Astrocyte (in vitro differentiated cells and primary cell): ENCODE measurements at regions not wholly inside any gene's neighbourhood (a gene's known extent, or its start where the extent isn't known, plus 50 kb on each side); places are given as distances from the start of the nearest gene placed in this dataset.
A peak's percentile ranks its signal among the peaks of the same experiment; 100 is the strongest.

Source experiments
- DNase-seq: peaks from one replicate; pipeline ENCODE4 v3.0.0-alpha.2; 2010; ENCODE audit warnings: low read depth
- FAIRE-seq: peaks from 2 replicates; lab custom pipeline; 2011; peaks lifted over from hg19 to GRCh38; lab: Jason Lieb, UNC
- H2AFZ ChIP-seq: 2 replicates; pipeline ENCODE4 v1.6.0; 2012; ENCODE audit warnings: low read depth, low read length, inconsistent platforms
- H3K27ac ChIP-seq: 2 replicates; pipeline ENCODE4 v1.5.1; 2011; ENCODE audit warnings: low read depth, low read length, inconsistent platforms
- H3K27me3 ChIP-seq: 2 replicates; pipeline ENCODE4 v1.6.0; 2011; ENCODE audit warnings: low read length, inconsistent platforms; ENCODE audit not compliant: insufficient read depth
- H3K36me3 ChIP-seq: 2 replicates; pipeline ENCODE4 v1.5.1; 2011; ENCODE audit warnings: low read length, inconsistent platforms; ENCODE audit not compliant: insufficient read depth
- H3K4me1 ChIP-seq: 2 replicates; pipeline ENCODE4 v1.5.1; 2011; ENCODE audit warnings: low read length, inconsistent platforms; ENCODE audit not compliant: insufficient read depth
- H3K4me2 ChIP-seq: 2 replicates; pipeline ENCODE4 v1.6.0; 2012; ENCODE audit warnings: low read length, inconsistent platforms
- H3K4me3 ChIP-seq: 2 replicates; pipeline ENCODE4 v1.5.1; 2011; ENCODE audit warnings: low read depth, mild to moderate bottlenecking, low read length, inconsistent platforms; ENCODE audit not compliant: insufficient read depth
- H3K79me2 ChIP-seq: 2 replicates; pipeline ENCODE4 v1.6.0; 2012; ENCODE audit warnings: mild to moderate bottlenecking, low read length, inconsistent platforms; ENCODE audit not compliant: insufficient read depth
- H3K9ac ChIP-seq: 2 replicates; pipeline ENCODE4 v1.6.0; 2012; ENCODE audit warnings: mild to moderate bottlenecking, low read length, inconsistent platforms
- H3K9me3 ChIP-seq: 2 replicates; pipeline ENCODE4 v1.5.1; 2012; ENCODE audit warnings: low read depth, mild to moderate bottlenecking, low read length, inconsistent platforms; ENCODE audit not compliant: insufficient read depth
- H4K20me1 ChIP-seq: 2 replicates; pipeline ENCODE4 v1.6.0; 2012; ENCODE audit warnings: low read length, inconsistent platforms; ENCODE audit not compliant: insufficient read depth
- H3K27ac Mint-ChIP-seq: one replicate; pipeline ENCODE4 v1.8.0; 2021; ENCODE audit warnings: mild to moderate bottlenecking, mixed read lengths; ENCODE audit not compliant: unreplicated experiment
- H3K27me3 Mint-ChIP-seq: one replicate; pipeline ENCODE4 v1.8.0; 2021; ENCODE audit warnings: low read depth, mixed read lengths; ENCODE audit not compliant: unreplicated experiment
- H3K36me3 Mint-ChIP-seq: one replicate; pipeline ENCODE4 v1.8.0; 2021; ENCODE audit warnings: low read depth, mixed read lengths; ENCODE audit not compliant: unreplicated experiment
- H3K4me1 Mint-ChIP-seq: one replicate; pipeline ENCODE4 v1.8.0; 2021; ENCODE audit warnings: low read depth, mixed read lengths; ENCODE audit not compliant: unreplicated experiment
- H3K4me3 Mint-ChIP-seq: one replicate; pipeline ENCODE4 v1.8.0; 2021; ENCODE audit warnings: mild to moderate bottlenecking, moderate library complexity, mixed read lengths; ENCODE audit not compliant: unreplicated experiment
- H3K9me3 Mint-ChIP-seq: one replicate; pipeline ENCODE4 v1.8.0; 2021; ENCODE audit warnings: mild to moderate bottlenecking, mixed read lengths; ENCODE audit not compliant: unreplicated experiment
- CTCF ChIP-seq: IDR thresholded peaks from 2 replicates; pipeline ENCODE4 v1.5.1; 2011; ENCODE audit warnings: low read depth, mild to moderate bottlenecking, inconsistent platforms, low read length, moderate library complexity; ENCODE audit not compliant: insufficient read depth
- EZH2 ChIP-seq: IDR thresholded peaks from 2 replicates; pipeline ENCODE4 v1.6.1; 2012; ENCODE audit warnings: mild to moderate bottlenecking, low read length, inconsistent platforms; ENCODE audit not compliant: insufficient read depth

- no peak overlapping the region for H3K27ac ChIP-seq
- no peaks in the 10 kb centered on the region for H3K9me3 ChIP-seq
- Mint-ChIP-seq H3K4me3 (no peak overlapping the region), H3K4me1 (peaks cover 11% of the 10 kb centered on the region), H3K27ac (no peak overlapping the region), H3K36me3 (no peaks in the 10 kb centered on the region), H3K27me3 (no peaks in the 10 kb centered on the region), H3K9me3 (no peaks in the 10 kb centered on the region)
- no peak for FAIRE-seq
- no peak overlapping the region for H2AFZ ChIP-seq
- no peaks in the 10 kb centered on the region for H3K36me3 ChIP-seq
- H4K20me1 ChIP-seq, result no peaks in the 10 kb centered on the region
- no peaks in the 10 kb centered on the region for H3K4me1 ChIP-seq
- no peak overlapping the region for H3K4me2 ChIP-seq
- H3K79me2 ChIP-seq, result no peaks in the 10 kb centered on the region
- no peaks in the 10 kb centered on the region for H3K27me3 ChIP-seq
- no peak for DNase-seq
- no peak overlapping the region for H3K4me3 ChIP-seq
- no peak overlapping the region for H3K9ac ChIP-seq
- no peak for TF ChIP-seq EZH2
- no peak for TF ChIP-seq CTCF
These were observed 642.5 kb downstream of the XPNPEP1 start for GRCh38 chr10:109280837-109281236.

- no peaks in the 10 kb centered on the region for H3K36me3 Mint-ChIP-seq
- H3K4me1 ChIP-seq, result no peaks in the 10 kb centered on the region
- H3K27me3 Mint-ChIP-seq, result no peaks in the 10 kb centered on the region
- H3K36me3 ChIP-seq, result no peaks in the 10 kb centered on the region
- no peak overlapping the region for H2AFZ ChIP-seq
- no peaks in the 10 kb centered on the region for H4K20me1 ChIP-seq
- H3K9me3 ChIP-seq, result no peaks in the 10 kb centered on the region
- H3K27ac ChIP-seq, result no peak overlapping the region
- DNase-seq (peak; percentile 13), FAIRE-seq (no peak)
- H3K9me3 Mint-ChIP-seq, result no peaks in the 10 kb centered on the region
- H3K4me3 Mint-ChIP-seq, result no peak overlapping the region
- no peaks in the 10 kb centered on the region for H3K79me2 ChIP-seq
- H3K4me3 ChIP-seq, result no peak overlapping the region
- no peak overlapping the region for H3K27ac Mint-ChIP-seq
- H3K4me2 ChIP-seq, result no peak overlapping the region
- H3K4me1 Mint-ChIP-seq, result peaks cover 8% of the 10 kb centered on the region
- no peak overlapping the region for H3K9ac ChIP-seq
- TF ChIP-seq CTCF (no peak), EZH2 (no peak)
- no peaks in the 10 kb centered on the region for H3K27me3 ChIP-seq
These were observed 645.9 kb downstream of the XPNPEP1 start for GRCh38 chr10:109277456-109277855.

- Mint-ChIP-seq H3K36me3 (no peaks in the 10 kb centered on the region), H3K4me3 (no peak overlapping the region), H3K4me1 (peaks cover 2% of the 10 kb centered on the region), H3K27ac (no peak overlapping the region), H3K9me3 (no peaks in the 10 kb centered on the region), H3K27me3 (no peaks in the 10 kb centered on the region)
- no peaks in the 10 kb centered on the region for H3K9me3 ChIP-seq
- DNase-seq (no peak), FAIRE-seq (no peak)
- no peak overlapping the region for H3K4me3 ChIP-seq
- H2AFZ ChIP-seq, result no peak overlapping the region
- H3K79me2 ChIP-seq, result no peaks in the 10 kb centered on the region
- H3K27ac ChIP-seq, result no peak overlapping the region
- no peaks in the 10 kb centered on the region for H4K20me1 ChIP-seq
- no peaks in the 10 kb centered on the region for H3K36me3 ChIP-seq
- no peaks in the 10 kb centered on the region for H3K4me1 ChIP-seq
- H3K4me2 ChIP-seq, result no peak overlapping the region
- no peak overlapping the region for H3K9ac ChIP-seq
- TF ChIP-seq EZH2 (no peak), CTCF (no peak)
- H3K27me3 ChIP-seq, result no peaks in the 10 kb centered on the region
These were observed 647.4 kb downstream of the XPNPEP1 start for GRCh38 chr10:109275960-109276359.
